ENCODE measurements at regions not wholly inside any gene's neighbourhood (a gene's known extent, or its start where the extent isn't known, plus 50 kb on each side); places are given as distances from the start of the nearest gene placed in this dataset.
A peak's percentile ranks its signal among the peaks of the same experiment; 100 is the strongest.

DNA sequence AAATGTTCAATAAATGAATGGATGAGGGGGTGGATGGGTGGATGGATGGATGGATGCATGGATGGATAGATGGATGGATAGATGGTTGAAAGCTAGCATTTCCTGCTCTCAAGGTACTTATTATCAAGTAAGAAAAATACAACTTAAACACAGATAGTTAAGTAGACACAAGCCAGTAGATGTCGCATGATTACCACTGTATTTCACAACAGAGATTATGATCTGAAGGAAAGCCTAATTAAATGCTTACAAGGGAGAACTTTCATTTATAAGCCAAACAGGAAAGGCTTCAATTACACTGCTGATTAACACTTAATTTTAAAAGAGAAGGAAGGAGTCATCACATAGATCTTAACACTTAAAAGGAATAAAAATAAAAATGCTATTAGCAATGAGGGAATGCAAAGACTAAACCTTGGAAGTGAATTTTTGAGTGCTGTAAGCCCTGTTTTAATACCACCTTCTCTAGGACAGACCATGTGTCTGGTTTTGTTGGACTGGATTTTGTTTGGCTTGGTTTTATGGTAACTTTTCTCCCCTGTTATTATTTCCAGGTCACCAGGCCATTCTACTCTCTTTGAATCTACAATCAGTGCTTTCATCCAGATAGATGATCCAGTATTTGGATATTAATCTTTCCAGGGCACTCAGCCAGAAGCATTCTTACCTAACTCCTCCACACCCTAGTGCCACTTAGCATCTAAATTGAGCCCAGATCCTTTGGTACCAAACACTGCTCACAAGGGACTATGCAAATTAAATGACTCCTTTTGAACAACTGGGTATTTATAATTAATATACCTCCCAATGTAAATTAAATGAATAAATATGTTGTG lies 75.5 kb upstream of the SLC39A8 start:
- DNase-seq (no peak), FAIRE-seq (no peak), ATAC-seq (peak in 1 of 4 donors; percentile 25)
- Histone ChIP-seq H3K4me3 (no peak overlapping the region), H3K27ac (no peak overlapping the region), H3K27me3 (no peaks in the 10 kb centered on the region), H3K4me1 (no peaks in the 10 kb centered on the region), H3K36me3 (no peaks in the 10 kb centered on the region), H3K9me3 (no peaks in the 10 kb centered on the region)
- TF ChIP-seq CTCF (IDR thresholded peaks at IDR 0.05): no peak
- 76 to 91% methylated on average over 1 of the region's 1 CpG for WGBS, 2 donors
- intact Hi-C loops (cut with DNase I): no loop called here

DNA sequence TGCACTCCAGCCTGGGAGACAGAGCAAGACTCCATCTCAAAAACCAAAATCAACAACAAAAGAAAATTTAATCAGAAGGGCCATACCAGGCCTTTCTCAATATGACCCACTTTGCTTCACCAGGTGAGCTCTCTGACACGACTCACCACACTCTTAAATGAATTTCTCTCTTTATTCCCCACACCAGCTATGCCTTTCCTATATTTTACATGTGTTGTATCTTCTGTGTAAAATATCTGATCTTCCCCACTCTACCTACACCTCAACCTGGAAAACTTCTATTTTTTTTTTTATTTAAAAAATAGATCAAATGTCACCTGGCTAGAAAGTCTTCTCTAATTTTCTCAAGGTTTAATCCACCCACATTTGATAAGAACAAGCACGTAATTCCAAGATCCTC lies 77.6 kb upstream of the SLC39A8 start:
- intact Hi-C loops (cut with DNase I): no loop called here
- TF ChIP-seq CTCF (IDR thresholded peaks at IDR 0.05): no peak
- Histone ChIP-seq H3K36me3 (no peaks in the 10 kb centered on the region), H3K4me3 (no peak overlapping the region), H3K27me3 (no peaks in the 10 kb centered on the region), H3K9me3 (no peaks in the 10 kb centered on the region), H3K27ac (no peak overlapping the region), H3K4me1 (no peaks in the 10 kb centered on the region)
- DNase-seq (no peak), FAIRE-seq (no peak), ATAC-seq (no peak)
- WGBS, 2 donors: 48 to 62% methylated on average over 2 of the region's 2 CpGs

GRCh38 chr4:102423375-102423774 lies 77.8 kb upstream of the NFKB1 start:
- no peak for FAIRE-seq
- no peak overlapping the region for H3K27ac ChIP-seq
- ATAC-seq: no peak
- no peak for TF ChIP-seq CTCF (IDR thresholded peaks at IDR 0.05)
- no peaks in the 10 kb centered on the region for H3K36me3 ChIP-seq
- no peak overlapping the region for H3K4me3 ChIP-seq
- no peak for DNase-seq
- intact Hi-C loops (cut with DNase I): no loop called here
- H3K4me1 ChIP-seq: no peaks in the 10 kb centered on the region
- H3K27me3 ChIP-seq: no peaks in the 10 kb centered on the region
- H3K9me3 ChIP-seq: no peaks in the 10 kb centered on the region

- ATAC-seq (no peak), DNase-seq (no peak), FAIRE-seq (no peak)
- no peaks in the 10 kb centered on the region for H3K27me3 ChIP-seq
- no peak for TF ChIP-seq CTCF (IDR thresholded peaks at IDR 0.05)
- H3K27ac ChIP-seq: no peak overlapping the region
- no peaks in the 10 kb centered on the region for H3K9me3 ChIP-seq
- no peaks in the 10 kb centered on the region for H3K36me3 ChIP-seq
- intact Hi-C loops (cut with DNase I): no loop called here
- no peaks in the 10 kb centered on the region for H3K4me1 ChIP-seq
- no peak overlapping the region for H3K4me3 ChIP-seq
- WGBS, 2 donors: 39 to 51% methylated on average over 3 of the region's 3 CpGs
Observed at GRCh38 chr4:102427371-102427998, 73.7 kb upstream of the NFKB1 start.

- DNase-seq: no peak
Observed at GRCh38 chr4:102428122-102428521, 73.0 kb upstream of the NFKB1 start.

More at GRCh38 chr4:102428122-102428521, 73.0 kb upstream of the NFKB1 start:
- intact Hi-C loops (cut with DNase I): no loop called here
- H3K9me3 ChIP-seq: no peaks in the 10 kb centered on the region
- no peak overlapping the region for H3K4me3 ChIP-seq
- TF ChIP-seq CTCF (IDR thresholded peaks at IDR 0.05): no peak
- FAIRE-seq: no peak
- no peaks in the 10 kb centered on the region for H3K27me3 ChIP-seq
- ATAC-seq: no peak
- H3K36me3 ChIP-seq: no peaks in the 10 kb centered on the region
- no peak overlapping the region for H3K27ac ChIP-seq
- H3K4me1 ChIP-seq: no peaks in the 10 kb centered on the region
- WGBS, 2 donors: 93 to 95% methylated on average over 4 of the region's 4 CpGs
